WTC11 (cell line): ENCODE measurements at regions not wholly inside any gene's neighbourhood (a gene's known extent, or its start where the extent isn't known, plus 50 kb on each side); places are given as distances from the start of the nearest gene placed in this dataset.

Experiments
- ATAC-seq: fragments of 200-7000 bp; cut with Tn5 transposase; 2 replicates; pipeline ENCODE4 v1.10.0; 2021; ENCODE audit warnings: mild to moderate bottlenecking, moderate library complexity
- CTCF ChIA-PET: fragments of 300-600 bp; sonication (Branson Sonifier 250); formaldehyde crosslinking; loops from one replicate; lab custom pipeline; 2021; ENCODE audit warnings: antibody characterized with exemption; lab: Charles Lee
- POLR2A ChIA-PET: fragments of 350-600 bp; sonication (Branson Sonifier 250); formaldehyde crosslinking; loops from one replicate; lab custom pipeline; 2021; ENCODE audit warnings: antibody characterized with exemption; lab: Charles Lee
- DNase-seq: peaks from one replicate; pipeline ENCODE4 v3.0.0; 2021; ENCODE audit warnings: low spot score
- H3K27ac Mint-ChIP-seq: 2 replicates; pipeline ENCODE4 v1.8.0; 2021; ENCODE audit warnings: mixed read lengths
- H3K27me3 Mint-ChIP-seq: 2 replicates; pipeline ENCODE4 v1.8.0; 2021; ENCODE audit warnings: low read depth, mild to moderate bottlenecking, moderate library complexity, mixed read lengths
- H3K36me3 Mint-ChIP-seq: 2 replicates; pipeline ENCODE4 v1.8.0; 2021; ENCODE audit warnings: mixed read lengths
- H3K4me1 Mint-ChIP-seq: 2 replicates; pipeline ENCODE4 v1.8.0; 2022; ENCODE audit warnings: mixed read lengths
- H3K4me3 Mint-ChIP-seq: 2 replicates; pipeline ENCODE4 v1.8.0; 2021; ENCODE audit warnings: mild to moderate bottlenecking, moderate library complexity, mixed read lengths
- H3K9me3 Mint-ChIP-seq: 2 replicates; pipeline ENCODE4 v1.8.0; 2021; ENCODE audit warnings: mixed read lengths
- ARID4B ChIP-seq: sonication (generic); formaldehyde crosslinking; IDR thresholded peaks from 2 replicates; pipeline ENCODE4 v1.8.0; 2023; ENCODE audit warnings: missing genetic modification reagents, mild to moderate bottlenecking, borderline replicate concordance
- CDX4 ChIP-seq: fragments of 250-450 bp; sonication (Bioruptor Pico); IDR thresholded peaks from 2 replicates; pipeline ENCODE4 v1.9.0; 2021; ENCODE audit warnings: moderate library complexity, mild to moderate bottlenecking, inconsistent platforms, borderline replicate concordance
- CREB1 ChIP-seq: sonication (generic); formaldehyde crosslinking; IDR thresholded peaks from 2 replicates; pipeline ENCODE4 v1.8.0; 2023; ENCODE audit warnings: mild to moderate bottlenecking, missing genetic modification reagents
- CTCF ChIP-seq: fragments of 200-600 bp; IDR thresholded peaks from 2 replicates; pipeline ENCODE4 v1.8.0; 2022; ENCODE audit warnings: antibody characterized with exemption
- E2F1 ChIP-seq: sonication (generic); formaldehyde crosslinking; IDR thresholded peaks from 2 replicates; pipeline ENCODE4 v1.8.0; 2022; ENCODE audit warnings: mild to moderate bottlenecking, missing genetic modification reagents
- EMX1 ChIP-seq: fragments of 250-450 bp; sonication (Bioruptor Pico); IDR thresholded peaks from 2 replicates; pipeline ENCODE4 v1.8.0; 2021; ENCODE audit warnings: mild to moderate bottlenecking
- GTF2I ChIP-seq: fragments of 250-450 bp; sonication (Bioruptor Pico); conservative IDR thresholded peaks from 2 replicates; pipeline ENCODE4 v1.4.0; 2021; ENCODE audit warnings: mild to moderate bottlenecking
- IRF2 ChIP-seq: sonication (generic); formaldehyde crosslinking; IDR thresholded peaks from 2 replicates; pipeline ENCODE4 v1.8.0; 2022; ENCODE audit warnings: low read depth, missing genetic modification reagents, borderline replicate concordance
- JAZF1 ChIP-seq: fragments of 250-450 bp; sonication (Bioruptor Pico); IDR thresholded peaks from 2 replicates; pipeline ENCODE4 v1.9.0; 2021; ENCODE audit warnings: moderate library complexity, mild to moderate bottlenecking, inconsistent platforms
- MYBL2 ChIP-seq: sonication (generic); formaldehyde crosslinking; IDR thresholded peaks from 2 replicates; pipeline ENCODE4 v1.8.1; 2023; ENCODE audit warnings: mild to moderate bottlenecking, moderate library complexity, missing genetic modification reagents
- STAT6 ChIP-seq: sonication (generic); formaldehyde crosslinking; conservative IDR thresholded peaks from 2 replicates; pipeline ENCODE4 v1.8.1; 2023; ENCODE audit warnings: mild to moderate bottlenecking, low read depth, missing genetic modification reagents, moderate library complexity
- TCF7 ChIP-seq: sonication (generic); formaldehyde crosslinking; IDR thresholded peaks from 2 replicates; pipeline ENCODE4 v1.8.0; 2022; ENCODE audit warnings: mild to moderate bottlenecking, low read depth, missing genetic modification reagents, moderate library complexity
- TP53 ChIP-seq: sonication (generic); formaldehyde crosslinking; IDR thresholded peaks from 2 replicates; pipeline ENCODE4 v1.8.1; 2023; ENCODE audit warnings: mild to moderate bottlenecking, missing genetic modification reagents
- ZBTB21 ChIP-seq: sonication (generic); formaldehyde crosslinking; IDR thresholded peaks from 2 replicates; pipeline ENCODE4 v1.8.1; 2023; ENCODE audit warnings: mild to moderate bottlenecking, missing genetic modification reagents, borderline replicate concordance
- ZNF121 ChIP-seq: sonication (generic); formaldehyde crosslinking; IDR thresholded peaks from 2 replicates; pipeline ENCODE4 v1.8.0; 2023; ENCODE audit warnings: missing genetic modification reagents
- ZNF416 ChIP-seq: fragments of 250-450 bp; sonication (Bioruptor Pico); IDR thresholded peaks from 2 replicates; pipeline ENCODE4 v1.9.0; 2021; ENCODE audit warnings: mild to moderate bottlenecking, inconsistent platforms
- TF ChIP-seq, protein P1 (sequence below): sonication (generic); formaldehyde crosslinking; IDR thresholded peaks from 2 replicates; pipeline ENCODE4 v1.8.0; 2023; ENCODE audit warnings: mild to moderate bottlenecking, missing genetic modification reagents
- TF ChIP-seq, protein P2 (sequence below): sonication (generic); formaldehyde crosslinking; IDR thresholded peaks from 2 replicates; pipeline ENCODE4 v1.8.1; 2022; ENCODE audit warnings: mild to moderate bottlenecking, moderate library complexity, missing genetic modification reagents

DNA sequence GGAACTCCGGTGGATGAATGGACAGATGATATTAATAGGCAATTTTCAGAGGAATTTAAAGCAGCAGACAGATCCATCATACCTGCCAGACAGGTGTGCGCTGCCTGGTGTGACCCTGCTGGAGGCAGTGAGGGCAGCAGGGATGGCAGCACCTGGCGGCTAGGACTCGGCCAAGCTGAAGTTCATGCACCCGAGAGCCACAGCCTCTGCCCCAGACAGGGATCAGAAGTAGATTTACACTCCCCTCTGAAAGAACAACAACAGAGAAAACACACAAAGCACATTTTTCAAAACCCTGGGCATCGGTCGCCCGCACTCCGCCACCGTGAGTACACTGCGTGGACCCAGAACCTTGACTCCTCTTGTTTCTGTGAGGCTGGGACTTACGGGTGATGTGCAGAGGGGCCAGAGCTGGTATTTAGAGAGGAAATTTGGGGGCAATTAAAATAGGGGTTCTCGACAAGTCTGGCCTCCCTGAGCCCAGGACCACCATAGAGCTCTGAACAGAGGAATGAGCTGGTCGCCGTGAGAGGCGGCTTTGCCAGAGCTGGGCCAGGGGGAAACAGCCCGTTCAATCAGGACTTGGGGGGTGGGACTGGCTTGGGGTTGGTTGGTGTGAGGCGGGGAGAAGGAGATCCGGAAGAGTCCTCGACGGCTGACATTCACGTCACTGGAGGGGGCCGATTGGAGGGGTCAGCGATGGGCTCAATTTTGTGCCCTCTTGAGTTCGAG, 101.0 kb downstream of the METRNL start:
- Mint-ChIP-seq H3K27ac (no peak overlapping the region), H3K9me3 (no peaks in the 10 kb centered on the region), H3K4me1 (no peaks in the 10 kb centered on the region), H3K27me3 (no peaks in the 10 kb centered on the region), H3K4me3 (no peak overlapping the region), H3K36me3 (no peaks in the 10 kb centered on the region)
- ATAC-seq = no peak
- no peak for TF ChIP-seq ZBTB21 (CRISPR knock-in tag)
- TF ChIP-seq ZNF416 (CRISPR knock-in tag) = no peak
- no peak for TF ChIP-seq CDX4 (CRISPR knock-in tag)
- TF ChIP-seq TP53 (CRISPR knock-in tag) = no peak
- TF ChIP-seq, protein P1, sequence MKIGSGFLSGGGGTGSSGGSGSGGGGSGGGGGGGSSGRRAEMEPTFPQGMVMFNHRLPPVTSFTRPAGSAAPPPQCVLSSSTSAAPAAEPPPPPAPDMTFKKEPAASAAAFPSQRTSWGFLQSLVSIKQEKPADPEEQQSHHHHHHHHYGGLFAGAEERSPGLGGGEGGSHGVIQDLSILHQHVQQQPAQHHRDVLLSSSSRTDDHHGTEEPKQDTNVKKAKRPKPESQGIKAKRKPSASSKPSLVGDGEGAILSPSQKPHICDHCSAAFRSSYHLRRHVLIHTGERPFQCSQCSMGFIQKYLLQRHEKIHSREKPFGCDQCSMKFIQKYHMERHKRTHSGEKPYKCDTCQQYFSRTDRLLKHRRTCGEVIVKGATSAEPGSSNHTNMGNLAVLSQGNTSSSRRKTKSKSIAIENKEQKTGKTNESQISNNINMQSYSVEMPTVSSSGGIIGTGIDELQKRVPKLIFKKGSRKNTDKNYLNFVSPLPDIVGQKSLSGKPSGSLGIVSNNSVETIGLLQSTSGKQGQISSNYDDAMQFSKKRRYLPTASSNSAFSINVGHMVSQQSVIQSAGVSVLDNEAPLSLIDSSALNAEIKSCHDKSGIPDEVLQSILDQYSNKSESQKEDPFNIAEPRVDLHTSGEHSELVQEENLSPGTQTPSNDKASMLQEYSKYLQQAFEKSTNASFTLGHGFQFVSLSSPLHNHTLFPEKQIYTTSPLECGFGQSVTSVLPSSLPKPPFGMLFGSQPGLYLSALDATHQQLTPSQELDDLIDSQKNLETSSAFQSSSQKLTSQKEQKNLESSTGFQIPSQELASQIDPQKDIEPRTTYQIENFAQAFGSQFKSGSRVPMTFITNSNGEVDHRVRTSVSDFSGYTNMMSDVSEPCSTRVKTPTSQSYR = no peak
- TF ChIP-seq MYBL2 = no peak
- TF ChIP-seq, protein P2, sequence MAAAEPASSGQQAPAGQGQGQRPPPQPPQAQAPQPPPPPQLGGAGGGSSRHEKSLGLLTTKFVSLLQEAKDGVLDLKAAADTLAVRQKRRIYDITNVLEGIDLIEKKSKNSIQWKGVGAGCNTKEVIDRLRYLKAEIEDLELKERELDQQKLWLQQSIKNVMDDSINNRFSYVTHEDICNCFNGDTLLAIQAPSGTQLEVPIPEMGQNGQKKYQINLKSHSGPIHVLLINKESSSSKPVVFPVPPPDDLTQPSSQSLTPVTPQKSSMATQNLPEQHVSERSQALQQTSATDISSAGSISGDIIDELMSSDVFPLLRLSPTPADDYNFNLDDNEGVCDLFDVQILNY = no peak
- DNase-seq = peak; percentile 4
- ChIA-PET POLR2A (no interaction called here), CTCF (interaction anchor here (1.2 to 1.4 kb wide), 3 partner anchors 35 to 101 kb away, joined by 3 to 5 read pairs (median 3); partner anchors contain the start of gene METRNL)

GRCh38 chr17:83180996-83181481, 101.6 kb downstream of the METRNL start:
- no peak overlapping the region for H3K27ac Mint-ChIP-seq
- ATAC-seq (no peak; the same call in 1 of the 2 replicates), DNase-seq (peak; percentile 8)
- H3K36me3 Mint-ChIP-seq = no peaks in the 10 kb centered on the region
- ChIA-PET CTCF (interaction anchor here (0.5 to 1.4 kb wide), 5 partner anchors 36 to 284 kb away, joined by 3 to 5 read pairs (median 3); partner anchors contain the start of gene METRNL), POLR2A (no interaction called here)
- H3K4me3 Mint-ChIP-seq = no peak overlapping the region
- 0 out of 2 replicates have a peak, but pooled peaks cover 2% of the 10 kb centered on the region for H3K9me3 Mint-ChIP-seq
- TF ChIP-seq CTCF (no peak), E2F1 (CRISPR knock-in tag) (no peak), TP53 (CRISPR knock-in tag) (no peak), ZNF121 (CRISPR knock-in tag) (no peak), CDX4 (CRISPR knock-in tag) (no peak), CREB1 (CRISPR knock-in tag) (no peak), STAT6 (CRISPR knock-in tag) (no peak), ARID4B (no peak), JAZF1 (CRISPR knock-in tag) (no peak), GTF2I (CRISPR knock-in tag) (no peak), ZNF416 (CRISPR knock-in tag) (no peak), TCF7 (no peak), EMX1 (CRISPR knock-in tag) (no peak), IRF2 (CRISPR knock-in tag) (no peak)
- H3K4me1 Mint-ChIP-seq = no peaks in the 10 kb centered on the region
- H3K27me3 Mint-ChIP-seq = no peaks in the 10 kb centered on the region
